Ovary (tissue), 3 donors: ENCODE measurements at regions not wholly inside any gene's neighbourhood (a gene's known extent, or its start where the extent isn't known, plus 50 kb on each side); places are given as distances from the start of the nearest gene placed in this dataset.

Experiments
- POLR2A ChIP-seq: fragments of 450-650 bp; IDR thresholded peaks from one replicate; pipeline ENCODE4 v1.6.1; 2017; ENCODE audit warnings: antibody characterized with exemption, mild to moderate bottlenecking, moderate library complexity
- TF ChIP-seq, protein P1 (sequence below), 3 donors: fragments of 450-650 bp in 2 of 3; fragments of 200-600 bp in 1 of 3; IDR thresholded peaks; one replicate each; pipeline versions ENCODE4 v1.5.1 to v1.8.0; 2016 to 2022; ENCODE audit warnings: antibody characterized with exemption in 3 of 3, mild to moderate bottlenecking in 1 of 3
- donor health status: DM: no; HTN: no; CAD: no.

DNA sequence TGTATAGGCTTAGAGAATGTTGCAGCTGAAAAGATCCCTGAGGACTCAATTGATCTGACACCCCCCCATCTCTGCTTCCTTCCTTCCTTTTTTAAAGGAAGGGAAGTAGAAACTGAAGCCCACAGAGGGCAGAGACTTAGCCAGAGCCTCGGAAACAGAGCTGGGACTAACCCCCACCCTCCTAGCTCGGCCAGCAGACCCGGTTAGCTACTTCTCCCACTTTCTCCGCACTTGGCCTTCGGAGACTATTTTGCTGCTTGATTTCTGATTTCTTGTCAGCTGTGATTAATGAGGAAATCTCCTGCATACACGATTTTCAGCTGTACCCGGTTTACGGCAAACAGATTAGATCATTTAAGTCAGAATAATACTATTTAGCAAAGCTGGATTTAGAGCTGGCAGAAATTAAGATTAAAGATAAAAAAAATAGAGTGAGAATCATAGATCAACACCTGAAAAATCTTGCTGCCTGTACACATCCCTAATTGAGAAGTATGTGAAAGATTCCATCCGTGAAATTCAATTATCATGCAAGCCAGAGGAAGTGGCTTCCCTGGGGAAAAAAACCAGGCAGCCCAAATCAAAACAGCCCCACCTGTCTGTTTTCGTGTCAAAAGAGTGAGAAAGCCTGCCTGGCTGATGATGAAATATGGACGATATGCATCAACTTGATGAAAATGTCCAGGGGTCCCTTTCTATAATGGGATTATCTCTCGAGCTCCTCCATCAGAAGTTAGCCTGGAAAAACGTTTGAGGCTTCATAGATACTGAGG, 159.5 kb upstream of the SHB start:
- TF ChIP-seq POLR2A: no peak
- TF ChIP-seq, protein P1, sequence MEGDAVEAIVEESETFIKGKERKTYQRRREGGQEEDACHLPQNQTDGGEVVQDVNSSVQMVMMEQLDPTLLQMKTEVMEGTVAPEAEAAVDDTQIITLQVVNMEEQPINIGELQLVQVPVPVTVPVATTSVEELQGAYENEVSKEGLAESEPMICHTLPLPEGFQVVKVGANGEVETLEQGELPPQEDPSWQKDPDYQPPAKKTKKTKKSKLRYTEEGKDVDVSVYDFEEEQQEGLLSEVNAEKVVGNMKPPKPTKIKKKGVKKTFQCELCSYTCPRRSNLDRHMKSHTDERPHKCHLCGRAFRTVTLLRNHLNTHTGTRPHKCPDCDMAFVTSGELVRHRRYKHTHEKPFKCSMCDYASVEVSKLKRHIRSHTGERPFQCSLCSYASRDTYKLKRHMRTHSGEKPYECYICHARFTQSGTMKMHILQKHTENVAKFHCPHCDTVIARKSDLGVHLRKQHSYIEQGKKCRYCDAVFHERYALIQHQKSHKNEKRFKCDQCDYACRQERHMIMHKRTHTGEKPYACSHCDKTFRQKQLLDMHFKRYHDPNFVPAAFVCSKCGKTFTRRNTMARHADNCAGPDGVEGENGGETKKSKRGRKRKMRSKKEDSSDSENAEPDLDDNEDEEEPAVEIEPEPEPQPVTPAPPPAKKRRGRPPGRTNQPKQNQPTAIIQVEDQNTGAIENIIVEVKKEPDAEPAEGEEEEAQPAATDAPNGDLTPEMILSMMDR (IDR thresholded peaks at IDR 0.05): no peak
